ENCODE measurements at regions not wholly inside any gene's neighbourhood (a gene's known extent, or its start where the extent isn't known, plus 50 kb on each side); places are given as distances from the start of the nearest gene placed in this dataset.

- H3K79me2 ChIP-seq (ENCODE audit: insufficient read depth, low read depth, low read length) = no peaks in the 10 kb centered on the region
- intact Hi-C loops (cut with micrococcal nuclease; ENCODE audit: unreplicated experiment) = no loop called here
- no peaks in the 10 kb centered on the region; the same call in 1 of the 2 replicates for H3K36me3 ChIP-seq (ENCODE audit: insufficient read depth, low read length)
- BruUV-seq (replicated peaks) = no TSS peak
- H2AFZ ChIP-seq (ENCODE audit: low read length) = peak overlapping the region; percentile 12; the same call in 1 of the 2 replicates
- no peak overlapping the region for H3K4me3 ChIP-seq (ENCODE audit: low read depth, low read length, poor library complexity, severe bottlenecking)
- POLR2A ChIA-PET = interaction anchor here (0.5 to 1.5 kb wide), 5 partner anchors 9 to 34 kb away, joined by 3 to 5 read pairs (median 4); no protein-coding TSS in a partner anchor
- H4K20me1 ChIP-seq (ENCODE audit: insufficient read depth, low read length) = no peaks in the 10 kb centered on the region
- no peak for TF ChIP-seq CTCF (conservative IDR thresholded peaks at IDR 0.05; ENCODE audit: low read length)
- TF ChIP-seq EZH2phosphoT487 (IDR thresholded peaks at IDR 0.05; ENCODE audit: borderline replicate concordance, low read depth, low read length) = no peak
- no peak overlapping the region for H3K4me2 ChIP-seq (ENCODE audit: low read length)
- H3K4me1 ChIP-seq (ENCODE audit: insufficient read depth, low read length, poor library complexity, severe bottlenecking) = peaks cover 26% of the 10 kb centered on the region
- H3K9me2 ChIP-seq (ENCODE audit: insufficient read depth, low read length) = no peaks in the 10 kb centered on the region
- peaks cover 19% of the 10 kb centered on the region; the same call in 1 of the 2 replicates for H3K9me3 ChIP-seq (ENCODE audit: low read length)
- H3K27ac ChIP-seq (ENCODE audit: low read depth, low read length, poor library complexity, severe bottlenecking) = no peak overlapping the region
- no peak for DNase-seq (ENCODE audit: low spot score)
- CTCF ChIA-PET (ENCODE audit: unreplicated experiment) = no interaction called here
Measured at GRCh38 chr3:188102861-188103547, 51.0 kb upstream of the LPP start.

- Histone ChIP-seq H3K36me3 (ENCODE audit: insufficient read depth, low read length) (no peaks in the 10 kb centered on the region; the same call in 1 of the 2 replicates), H3K79me2 (ENCODE audit: insufficient read depth, low read depth, low read length) (no peaks in the 10 kb centered on the region), H2AFZ (ENCODE audit: low read length) (no peak overlapping the region; the same call in 1 of the 2 replicates), H3K4me3 (ENCODE audit: low read depth, low read length, poor library complexity, severe bottlenecking) (no peak overlapping the region), H3K4me2 (ENCODE audit: low read length) (no peak overlapping the region), H3K9me2 (ENCODE audit: insufficient read depth, low read length) (no peaks in the 10 kb centered on the region), H3K9me3 (ENCODE audit: low read length) (peaks cover 19% of the 10 kb centered on the region; the same call in 1 of the 2 replicates), H3K27ac (ENCODE audit: low read depth, low read length, poor library complexity, severe bottlenecking) (no peak overlapping the region), H3K4me1 (ENCODE audit: insufficient read depth, low read length, poor library complexity, severe bottlenecking) (peaks cover 30% of the 10 kb centered on the region), H4K20me1 (ENCODE audit: insufficient read depth, low read length) (no peaks in the 10 kb centered on the region)
- ChIA-PET CTCF (ENCODE audit: unreplicated experiment) (no interaction called here), POLR2A (interaction anchor here (1.4 kb wide), 1 partner anchor 24 kb away, joined by 3 read pairs; no protein-coding TSS in a partner anchor)
- no TSS peak for BruUV-seq (replicated peaks)
- DNase-seq (ENCODE audit: low spot score) = no peak
- intact Hi-C loops (cut with micrococcal nuclease; ENCODE audit: unreplicated experiment) = no loop called here
- TF ChIP-seq CTCF (conservative IDR thresholded peaks at IDR 0.05; ENCODE audit: low read length) (no peak), EZH2phosphoT487 (IDR thresholded peaks at IDR 0.05; ENCODE audit: borderline replicate concordance, low read depth, low read length) (no peak)
Measured at GRCh38 chr3:188104050-188104449, 49.9 kb upstream of the LPP start.
